Uterus (tissue), 3 donors: ENCODE measurements at regions not wholly inside any gene's neighbourhood (a gene's known extent, or its start where the extent isn't known, plus 50 kb on each side); places are given as distances from the start of the nearest gene placed in this dataset.

Source experiments
- DNase-seq, 2 donors: peaks; one replicate each; pipeline ENCODE4 v3.0.0-alpha.2; 2019 to 2020
- H3K27ac ChIP-seq, 2 donors: fragments of 200-600 bp; sonication (generic); 1 replicate in 1 of 2; 2 replicates in 1 of 2; pipeline ENCODE4 v1.5.1; 2016 to 2018
- H3K27me3 ChIP-seq, 2 donors: fragments of 200-600 bp; sonication (generic); one replicate each; pipeline ENCODE4 v1.5.1; 2018 to 2019; ENCODE audit warnings: control low read depth in 1 of 2
- H3K36me3 ChIP-seq, 2 donors: fragments of 200-600 bp; sonication (generic); one replicate each; pipeline ENCODE4 v1.5.1; 2019; ENCODE audit warnings: control low read depth in 1 of 2
- H3K4me1 ChIP-seq, 2 donors: fragments of 200-600 bp; sonication (generic); one replicate each; pipeline ENCODE4 v1.5.1; 2018 to 2019; ENCODE audit warnings: control low read depth in 1 of 2
- H3K4me3 ChIP-seq, 2 donors: fragments of 200-600 bp; sonication (generic); 1 replicate in 1 of 2; 2 replicates in 1 of 2; pipeline ENCODE4 v1.5.1; 2018 to 2019; ENCODE audit warnings: mild to moderate bottlenecking in 1 of 2
- H3K9me3 ChIP-seq, 2 donors: fragments of 200-600 bp; sonication (generic); one replicate each; pipeline ENCODE4 v1.5.1; 2019; ENCODE audit warnings: control low read depth in 1 of 2
- CTCF ChIP-seq, 4 experiments: fragments of 200-600 bp in 2 of 4; fragments of 450-650 bp in 2 of 4; sonication (generic) in 2 of 4; IDR thresholded peaks; one replicate each; pipeline ENCODE4 v1.5.1; 2016 to 2019; ENCODE audit warnings: antibody characterized with exemption in 4 of 4, mild to moderate bottlenecking in 2 of 4, moderate library complexity in 1 of 4
- POLR2A ChIP-seq, 2 donors: fragments of 450-650 bp; IDR thresholded peaks; one replicate each; pipeline ENCODE4 v1.6.1; 2016; ENCODE audit warnings: antibody characterized with exemption in 2 of 2, mild to moderate bottlenecking in 1 of 2, moderate library complexity in 1 of 2
- intact Hi-C: fragments of 100-400 bp; cut with DNase I; formaldehyde crosslinking; loops from one replicate; pipeline ENCODE4 v1.15.1; 2023; ENCODE audit warnings: low total_unique reads
- donor health status: DM: yes; HTN: yes; CAD: no.

- intact Hi-C loops, result no loop called here
- no peak overlapping the region for H3K27ac ChIP-seq
- no peaks in the 10 kb centered on the region for H3K27me3 ChIP-seq
- no peak for TF ChIP-seq CTCF (IDR thresholded peaks at IDR 0.05)
- TF ChIP-seq POLR2A (IDR thresholded peaks at IDR 0.05), result no peak
- H3K36me3 ChIP-seq, result no peaks in the 10 kb centered on the region
- DNase-seq, result no peak
- H3K9me3 ChIP-seq, result no peaks in the 10 kb centered on the region
- no peak overlapping the region for H3K4me3 ChIP-seq
- H3K4me1 ChIP-seq, result no peaks in the 10 kb centered on the region
Observed at GRCh38 chr5:7324919-7325318, 71.0 kb upstream of the ADCY2 start.

- no peaks in the 10 kb centered on the region for H3K4me1 ChIP-seq
- H3K4me3 ChIP-seq, result no peak overlapping the region
- H3K27me3 ChIP-seq, result no peaks in the 10 kb centered on the region
- intact Hi-C loops, result no loop called here
- no peaks in the 10 kb centered on the region for H3K9me3 ChIP-seq
- DNase-seq, result no peak
- TF ChIP-seq POLR2A (IDR thresholded peaks at IDR 0.05) (no peak), CTCF (IDR thresholded peaks at IDR 0.05) (no peak)
- H3K36me3 ChIP-seq, result no peaks in the 10 kb centered on the region
- no peak overlapping the region for H3K27ac ChIP-seq
Observed at GRCh38 chr5:7325975-7326913, 69.7 kb upstream of the ADCY2 start.

GRCh38 chr5:7329141-7329540 is 66.8 kb upstream of the ADCY2 start:
- Histone ChIP-seq H3K36me3 (no peaks in the 10 kb centered on the region), H3K4me1 (no peaks in the 10 kb centered on the region), H3K9me3 (no peaks in the 10 kb centered on the region), H3K27ac (no peak overlapping the region), H3K4me3 (no peak overlapping the region), H3K27me3 (no peaks in the 10 kb centered on the region)
- intact Hi-C loops, result no loop called here
- DNase-seq, result no peak
- no peak for TF ChIP-seq CTCF (IDR thresholded peaks at IDR 0.05)
- no peak for TF ChIP-seq POLR2A (IDR thresholded peaks at IDR 0.05)

- DNase-seq, result no peak
- Histone ChIP-seq H3K36me3 (no peaks in the 10 kb centered on the region), H3K27ac (no peak overlapping the region), H3K4me1 (no peaks in the 10 kb centered on the region), H3K27me3 (no peaks in the 10 kb centered on the region), H3K4me3 (no peak overlapping the region), H3K9me3 (no peaks in the 10 kb centered on the region)
- TF ChIP-seq POLR2A (IDR thresholded peaks at IDR 0.05), result no peak
- no peak for TF ChIP-seq CTCF (IDR thresholded peaks at IDR 0.05)
- intact Hi-C loops, result no loop called here
Observed at GRCh38 chr5:7329712-7330111, 66.2 kb upstream of the ADCY2 start.

GRCh38 chr5:7330256-7330655 is 65.7 kb upstream of the ADCY2 start:
- intact Hi-C loops, result no loop called here
- Histone ChIP-seq H3K27me3 (no peaks in the 10 kb centered on the region), H3K4me3 (no peak overlapping the region), H3K27ac (no peak overlapping the region), H3K9me3 (no peaks in the 10 kb centered on the region), H3K36me3 (no peaks in the 10 kb centered on the region), H3K4me1 (no peaks in the 10 kb centered on the region)
- TF ChIP-seq POLR2A (IDR thresholded peaks at IDR 0.05), result no peak
- TF ChIP-seq CTCF (IDR thresholded peaks at IDR 0.05), result no peak
- DNase-seq, result no peak
